ENCODE measurements at regions not wholly inside any gene's neighbourhood (a gene's known extent, or its start where the extent isn't known, plus 50 kb on each side); places are given as distances from the start of the nearest gene placed in this dataset.

- no peak for TF ChIP-seq CTCF (IDR thresholded peaks at IDR 0.05)
- Histone ChIP-seq H3K36me3 (no peaks in the 10 kb centered on the region), H3K27ac (no peak overlapping the region), H3K4me1 (ENCODE audit: control insufficient read depth in 1 of 2, low read depth in 2 of 2) (peaks cover 4 to 7% of the 10 kb centered on the region in 2 donors), H3K27me3 (replicated peaks; ENCODE audit: insufficient read depth) (no peaks in the 10 kb centered on the region), H3K9me3 (no peaks in the 10 kb centered on the region), H3K4me3 (no peak overlapping the region)
- ATAC-seq (ENCODE audit: insufficient number of reproducible peaks, low FRiP score, low read depth) (no peak), DNase-seq (ENCODE audit: low spot score) (no peak)
These were observed 600.4 kb downstream of the CCDC171 start for GRCh38 chr9:16153221-16153620.

GRCh38 chr9:16153741-16154140 lies 600.9 kb downstream of the CCDC171 start:
- no peak overlapping the region for H3K4me3 ChIP-seq
- no peaks in the 10 kb centered on the region for H3K36me3 ChIP-seq
- peaks cover 4 to 7% of the 10 kb centered on the region in 2 donors for H3K4me1 ChIP-seq (ENCODE audit: control insufficient read depth in 1 of 2, low read depth in 2 of 2)
- H3K27ac ChIP-seq = no peak overlapping the region
- no peak for TF ChIP-seq CTCF (IDR thresholded peaks at IDR 0.05)
- no peak for DNase-seq (ENCODE audit: low spot score)
- H3K9me3 ChIP-seq = no peaks in the 10 kb centered on the region
- ATAC-seq (ENCODE audit: insufficient number of reproducible peaks, low FRiP score, low read depth) = no peak
- no peaks in the 10 kb centered on the region for H3K27me3 ChIP-seq (replicated peaks; ENCODE audit: insufficient read depth)

- Histone ChIP-seq H3K4me1 (ENCODE audit: control insufficient read depth in 1 of 2, low read depth in 2 of 2) (peaks cover 4 to 7% of the 10 kb centered on the region in 2 donors), H3K27ac (no peak overlapping the region), H3K9me3 (no peaks in the 10 kb centered on the region), H3K27me3 (replicated peaks; ENCODE audit: insufficient read depth) (no peaks in the 10 kb centered on the region), H3K4me3 (peak overlapping the region; percentile 69), H3K36me3 (no peaks in the 10 kb centered on the region)
- ATAC-seq (ENCODE audit: insufficient number of reproducible peaks, low FRiP score, low read depth) = no peak
- DNase-seq (ENCODE audit: low spot score) = no peak
- TF ChIP-seq CTCF (IDR thresholded peaks at IDR 0.05) = peak; percentile 27
These were observed 601.8 kb downstream of the CCDC171 start for GRCh38 chr9:16154521-16155078.

GRCh38 chr9:16155878-16156277 lies 603.0 kb downstream of the CCDC171 start:
- TF ChIP-seq CTCF (IDR thresholded peaks at IDR 0.05) = no peak
- no peak for DNase-seq (ENCODE audit: low spot score)
- H3K9me3 ChIP-seq = no peaks in the 10 kb centered on the region
- H3K4me1 ChIP-seq (ENCODE audit: control insufficient read depth in 1 of 2, low read depth in 2 of 2) = peaks cover 4 to 7% of the 10 kb centered on the region in 2 donors
- no peak for ATAC-seq (ENCODE audit: insufficient number of reproducible peaks, low FRiP score, low read depth)
- H3K36me3 ChIP-seq = no peaks in the 10 kb centered on the region
- H3K4me3 ChIP-seq = no peak overlapping the region
- no peak overlapping the region for H3K27ac ChIP-seq
- H3K27me3 ChIP-seq (replicated peaks; ENCODE audit: insufficient read depth) = no peaks in the 10 kb centered on the region

GRCh38 chr9:16157216-16157615 lies 604.4 kb downstream of the CCDC171 start:
- Histone ChIP-seq H3K4me3 (no peak overlapping the region), H3K27ac (no peak overlapping the region), H3K4me1 (ENCODE audit: control insufficient read depth in 1 of 2, low read depth in 2 of 2) (peaks cover 4 to 7% of the 10 kb centered on the region in 2 donors), H3K9me3 (no peaks in the 10 kb centered on the region), H3K36me3 (no peaks in the 10 kb centered on the region), H3K27me3 (replicated peaks; ENCODE audit: insufficient read depth) (no peaks in the 10 kb centered on the region)
- DNase-seq (ENCODE audit: low spot score) (no peak), ATAC-seq (ENCODE audit: insufficient number of reproducible peaks, low FRiP score, low read depth) (no peak)
- TF ChIP-seq CTCF (IDR thresholded peaks at IDR 0.05) = no peak

Data from thoracic aorta (tissue), 2 donors.